Stomach (tissue), 4 donors: ENCODE measurements at regions not wholly inside any gene's neighbourhood (a gene's known extent, or its start where the extent isn't known, plus 50 kb on each side); places are given as distances from the start of the nearest gene placed in this dataset.

ENCODE experiments used
- EP300 ChIP-seq: sonication (generic); formaldehyde crosslinking; IDR thresholded peaks from one replicate; pipeline ENCODE4 v1.6.1; 2017; ENCODE audit warnings: antibody characterized with exemption
- POLR2A ChIP-seq, 4 donors: fragments of 450-650 bp; IDR thresholded peaks; one replicate each; pipeline ENCODE4 v1.6.1; 2016; ENCODE audit warnings: antibody characterized with exemption in 4 of 4, control low read depth in 2 of 4, mild to moderate bottlenecking in 1 of 4, moderate library complexity in 1 of 4
- POLR2AphosphoS5 ChIP-seq, 3 donors: sonication (generic); formaldehyde crosslinking; IDR thresholded peaks; one replicate each; pipeline ENCODE4 v1.6.1; 2016; ENCODE audit warnings: antibody characterized with exemption in 3 of 3
- TF ChIP-seq, protein P1 (sequence below), 7 experiments: fragments of 450-650 bp in 4 of 7; fragments of 200-600 bp in 3 of 7; sonication (generic) in 3 of 7; IDR thresholded peaks; one replicate each; pipeline ENCODE4 v1.5.1; 2016 to 2019; ENCODE audit warnings: antibody characterized with exemption in 7 of 7, control low read depth in 2 of 7, mild to moderate bottlenecking in 1 of 7

DNA sequence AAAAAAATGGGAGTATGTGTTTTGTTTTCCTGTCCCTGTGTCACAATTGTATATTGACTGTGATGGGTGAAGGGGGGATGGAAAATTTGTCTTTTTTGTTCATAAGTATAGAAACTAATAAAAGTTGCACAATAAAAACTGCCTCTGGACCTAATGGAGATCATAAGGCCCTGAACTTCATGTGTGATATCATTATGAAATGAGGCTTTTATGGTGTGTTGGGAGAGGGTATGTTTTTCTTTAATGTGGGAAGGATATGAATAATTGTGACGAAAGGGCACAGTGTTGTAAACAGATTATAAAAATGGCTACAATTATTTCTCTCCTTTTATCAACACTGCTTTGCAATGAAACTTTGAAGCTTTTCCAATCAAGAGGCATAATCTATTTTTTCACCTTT is 1889.3 kb upstream of the CELF4 start:
- TF ChIP-seq, protein P1, sequence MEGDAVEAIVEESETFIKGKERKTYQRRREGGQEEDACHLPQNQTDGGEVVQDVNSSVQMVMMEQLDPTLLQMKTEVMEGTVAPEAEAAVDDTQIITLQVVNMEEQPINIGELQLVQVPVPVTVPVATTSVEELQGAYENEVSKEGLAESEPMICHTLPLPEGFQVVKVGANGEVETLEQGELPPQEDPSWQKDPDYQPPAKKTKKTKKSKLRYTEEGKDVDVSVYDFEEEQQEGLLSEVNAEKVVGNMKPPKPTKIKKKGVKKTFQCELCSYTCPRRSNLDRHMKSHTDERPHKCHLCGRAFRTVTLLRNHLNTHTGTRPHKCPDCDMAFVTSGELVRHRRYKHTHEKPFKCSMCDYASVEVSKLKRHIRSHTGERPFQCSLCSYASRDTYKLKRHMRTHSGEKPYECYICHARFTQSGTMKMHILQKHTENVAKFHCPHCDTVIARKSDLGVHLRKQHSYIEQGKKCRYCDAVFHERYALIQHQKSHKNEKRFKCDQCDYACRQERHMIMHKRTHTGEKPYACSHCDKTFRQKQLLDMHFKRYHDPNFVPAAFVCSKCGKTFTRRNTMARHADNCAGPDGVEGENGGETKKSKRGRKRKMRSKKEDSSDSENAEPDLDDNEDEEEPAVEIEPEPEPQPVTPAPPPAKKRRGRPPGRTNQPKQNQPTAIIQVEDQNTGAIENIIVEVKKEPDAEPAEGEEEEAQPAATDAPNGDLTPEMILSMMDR (IDR thresholded peaks at IDR 0.05): no peak
- TF ChIP-seq POLR2A (IDR thresholded peaks at IDR 0.05): no peak
- TF ChIP-seq EP300: no peak
- no peak for TF ChIP-seq POLR2AphosphoS5 (IDR thresholded peaks at IDR 0.05)
